GM12864 (cell line): ENCODE measurements at regions not wholly inside any gene's neighbourhood (a gene's known extent, or its start where the extent isn't known, plus 50 kb on each side); places are given as distances from the start of the nearest gene placed in this dataset.

Experiments used
- DNase-seq: peaks from one replicate; pipeline ENCODE4 v3.0.0-alpha.2; 2011; ENCODE audit warnings: low read depth
- H3K4me3 ChIP-seq: 2 replicates; pipeline ENCODE4 v1.5.1; 2011; ENCODE audit warnings: mild to moderate bottlenecking, low read depth, low read length, control low read depth
- TF ChIP-seq, protein P1 (sequence below): IDR thresholded peaks from 2 replicates; pipeline ENCODE4 v1.5.1; 2011; ENCODE audit warnings: low read depth, mild to moderate bottlenecking, moderate library complexity, low read length, control low read depth, inconsistent platforms; ENCODE audit errors: missing control alignments

DNA sequence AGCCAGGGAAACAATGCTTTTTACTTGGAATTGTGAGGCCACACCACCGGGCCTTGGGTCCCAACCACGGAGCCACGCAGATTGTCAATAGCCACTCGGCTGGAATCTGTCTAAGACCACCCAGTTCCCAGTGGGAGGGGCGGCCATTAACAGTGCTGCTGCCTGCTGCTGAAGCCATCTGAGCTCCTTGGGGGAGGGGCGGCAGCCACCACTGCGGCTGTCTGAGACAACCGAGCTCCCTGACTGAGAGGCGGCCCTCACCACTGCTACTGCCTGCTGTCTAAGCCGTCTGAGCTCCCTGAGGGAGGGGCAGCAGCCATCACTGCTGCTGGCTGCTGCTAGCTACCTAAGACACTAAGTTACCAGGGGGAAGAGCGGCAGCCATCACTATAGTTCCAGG is 64.3 kb downstream of the DMRTA2 start:
- no peak for DNase-seq

DNA sequence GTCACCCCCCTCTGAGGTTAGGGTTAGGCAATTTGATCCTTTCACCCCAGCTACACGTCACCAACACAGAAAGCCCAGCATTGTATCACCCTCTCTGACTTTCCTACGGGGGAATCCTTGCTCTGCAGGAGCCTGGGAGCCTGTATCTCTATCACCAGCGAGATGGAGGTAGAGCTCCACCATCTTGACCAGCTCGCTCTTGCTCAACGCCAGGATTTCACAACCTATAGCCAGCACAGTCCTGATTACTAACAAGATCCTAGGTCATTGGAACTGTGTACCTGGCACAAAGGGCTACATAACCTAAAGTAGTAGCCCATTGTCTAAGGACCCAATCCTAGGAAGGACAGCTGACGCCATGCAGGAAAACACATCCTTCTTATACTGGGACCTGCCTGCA is 66.1 kb downstream of the DMRTA2 start:
- TF ChIP-seq, protein P1, sequence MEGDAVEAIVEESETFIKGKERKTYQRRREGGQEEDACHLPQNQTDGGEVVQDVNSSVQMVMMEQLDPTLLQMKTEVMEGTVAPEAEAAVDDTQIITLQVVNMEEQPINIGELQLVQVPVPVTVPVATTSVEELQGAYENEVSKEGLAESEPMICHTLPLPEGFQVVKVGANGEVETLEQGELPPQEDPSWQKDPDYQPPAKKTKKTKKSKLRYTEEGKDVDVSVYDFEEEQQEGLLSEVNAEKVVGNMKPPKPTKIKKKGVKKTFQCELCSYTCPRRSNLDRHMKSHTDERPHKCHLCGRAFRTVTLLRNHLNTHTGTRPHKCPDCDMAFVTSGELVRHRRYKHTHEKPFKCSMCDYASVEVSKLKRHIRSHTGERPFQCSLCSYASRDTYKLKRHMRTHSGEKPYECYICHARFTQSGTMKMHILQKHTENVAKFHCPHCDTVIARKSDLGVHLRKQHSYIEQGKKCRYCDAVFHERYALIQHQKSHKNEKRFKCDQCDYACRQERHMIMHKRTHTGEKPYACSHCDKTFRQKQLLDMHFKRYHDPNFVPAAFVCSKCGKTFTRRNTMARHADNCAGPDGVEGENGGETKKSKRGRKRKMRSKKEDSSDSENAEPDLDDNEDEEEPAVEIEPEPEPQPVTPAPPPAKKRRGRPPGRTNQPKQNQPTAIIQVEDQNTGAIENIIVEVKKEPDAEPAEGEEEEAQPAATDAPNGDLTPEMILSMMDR = no peak
- DNase-seq = no peak
- H3K4me3 ChIP-seq = no peak overlapping the region

More for the DNA sequence above, 64.3 kb downstream of the DMRTA2 start:
- TF ChIP-seq, protein P1 = no peak
- no peak overlapping the region for H3K4me3 ChIP-seq

DNA sequence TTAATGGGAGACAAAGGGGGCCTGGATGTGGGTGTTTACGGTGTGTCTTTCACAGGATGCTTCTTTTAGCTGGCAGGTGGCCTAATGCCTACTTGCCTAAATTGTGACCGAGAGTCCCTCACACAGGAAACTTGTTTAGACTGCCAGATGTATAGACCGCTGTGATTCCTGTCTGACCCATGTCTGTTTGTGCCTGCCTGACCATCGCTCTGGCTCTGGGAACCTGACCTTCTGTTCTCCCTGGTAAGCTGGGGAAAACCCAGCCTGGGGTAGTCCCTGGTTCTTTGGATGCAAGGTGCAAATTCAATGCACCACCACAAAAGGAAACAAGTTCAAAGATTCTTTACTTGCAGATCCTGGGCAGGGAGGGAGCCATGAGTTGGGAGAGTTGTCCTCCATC is 68.4 kb downstream of the DMRTA2 start:
- H3K4me3 ChIP-seq = no peak overlapping the region
- no peak for DNase-seq
- TF ChIP-seq, protein P1 = no peak

DNA sequence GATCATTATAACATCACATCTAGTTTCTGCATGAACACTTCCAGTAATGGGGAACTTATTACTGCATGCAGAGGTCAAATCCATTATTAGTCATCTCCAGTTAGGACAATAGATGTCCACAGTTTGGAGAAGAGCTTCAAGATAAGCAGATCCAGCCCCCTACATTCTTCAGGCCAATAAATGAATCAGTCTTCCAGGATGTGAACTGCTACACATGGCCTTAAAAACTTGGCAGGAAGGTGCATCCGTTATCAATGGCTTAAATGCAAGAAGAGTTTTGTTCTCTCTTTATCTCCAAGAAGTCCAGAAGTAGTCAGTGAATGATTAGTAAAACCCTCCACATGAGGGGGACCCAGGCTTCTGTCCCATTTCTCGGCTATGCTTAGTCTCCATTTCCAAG is 70.8 kb downstream of the DMRTA2 start:
- H3K4me3 ChIP-seq = no peak overlapping the region
- TF ChIP-seq, protein P1 = no peak
- DNase-seq = no peak

DNA sequence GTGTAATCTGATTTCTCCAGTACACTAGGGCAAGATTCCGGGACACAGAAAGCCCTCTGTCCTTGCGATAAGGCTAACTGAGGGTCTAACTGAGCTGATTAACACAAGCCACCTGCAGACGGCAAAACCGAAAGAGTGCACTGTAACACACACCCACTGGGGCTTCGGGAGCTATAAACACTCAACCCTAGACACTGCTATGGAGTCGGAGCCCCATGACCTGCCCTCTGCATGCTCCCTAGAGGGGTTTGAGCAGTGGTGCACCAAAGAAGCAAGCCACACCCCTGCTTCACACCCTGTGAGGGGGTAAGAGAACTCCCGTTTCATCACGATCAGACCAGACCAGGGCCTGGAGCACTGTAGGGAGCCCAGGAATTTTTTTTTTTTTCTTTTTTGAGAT is 72.4 kb downstream of the DMRTA2 start:
- TF ChIP-seq, protein P1 = no peak
- DNase-seq = no peak
- no peak overlapping the region for H3K4me3 ChIP-seq

DNA sequence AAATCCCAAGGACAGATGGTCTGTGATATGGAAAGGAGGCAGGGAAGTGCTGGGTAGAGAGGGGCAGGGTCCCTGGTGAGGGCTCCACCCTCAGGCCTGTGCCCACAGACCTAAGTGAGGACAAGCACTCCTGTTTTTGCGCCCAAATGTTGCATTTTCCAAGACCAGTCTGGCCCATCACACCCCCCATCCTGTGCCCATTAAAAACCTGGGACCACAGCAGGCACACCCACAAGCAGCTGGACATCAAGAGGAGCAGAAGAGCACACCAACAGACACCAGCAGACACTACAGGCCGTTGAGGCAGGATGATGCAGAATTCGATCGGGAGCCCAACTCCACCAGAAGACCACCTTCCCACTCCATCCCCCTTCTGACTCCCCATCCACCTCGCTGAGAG is 72.8 kb downstream of the DMRTA2 start:
- TF ChIP-seq, protein P1 = no peak
- H3K4me3 ChIP-seq = no peak overlapping the region
- DNase-seq = no peak

DNA sequence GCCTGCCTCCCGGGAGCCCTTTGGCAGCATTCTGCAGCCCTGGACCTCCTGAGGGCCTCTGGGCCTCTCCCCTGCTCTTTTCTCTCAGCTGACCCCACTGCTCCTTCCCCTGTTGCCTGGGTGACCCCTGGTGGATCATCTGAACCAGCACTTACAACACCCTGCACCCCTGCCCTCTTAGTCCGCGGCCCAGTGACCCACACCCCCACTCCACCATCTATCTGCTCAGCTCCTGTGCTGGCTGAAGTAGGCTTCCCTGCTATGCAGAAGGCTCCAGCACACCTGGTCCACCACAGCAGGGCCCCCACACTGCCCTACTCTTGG is 74.0 kb downstream of the DMRTA2 start:
- TF ChIP-seq, protein P1 = no peak
- DNase-seq = no peak
- no peak overlapping the region for H3K4me3 ChIP-seq
